ENCODE measurements at regions not wholly inside any gene's neighbourhood (a gene's known extent, or its start where the extent isn't known, plus 50 kb on each side); places are given as distances from the start of the nearest gene placed in this dataset.
"Not testable (repeated sequence)": the region's sequence is repeated elsewhere in the genome, so short reads cannot be mapped to it uniquely, and the experiment has no call there.

DNA sequence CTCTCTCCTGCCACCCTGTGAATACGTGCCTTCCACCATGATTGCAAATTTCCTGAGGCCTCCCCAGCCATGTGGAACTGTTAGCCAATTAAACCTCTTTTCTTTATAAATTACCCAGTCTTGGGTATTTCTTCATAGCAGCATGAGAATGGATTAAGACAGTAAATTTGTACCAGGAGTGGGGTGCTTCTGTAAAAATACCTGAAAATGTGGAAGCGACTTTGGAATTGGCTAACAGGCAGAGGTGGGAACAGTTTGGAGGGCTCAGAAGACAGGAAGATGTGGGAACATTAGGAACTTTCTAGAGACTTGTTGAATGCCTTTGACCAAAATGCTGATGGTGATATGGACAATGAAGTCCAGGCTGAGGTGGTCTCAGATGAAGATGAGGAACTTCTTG is 74.3 kb upstream of the FOXE1 start:
- H3K9me3 ChIP-seq (ENCODE audit: control insufficient read depth, insufficient read depth, low read depth, low read length); H3K27ac ChIP-seq (ENCODE audit: extremely low read depth, low read depth, low read length); POLR2A ChIA-PET; H3K4me3 ChIP-seq (ENCODE audit: low read depth, low read length); H3K36me3 ChIP-seq (ENCODE audit: control insufficient read depth in 2 of 2, insufficient read depth in 1 of 2, low read length in 2 of 2); H3K4me1 ChIP-seq (ENCODE audit: control insufficient read depth, insufficient read depth, low read length): not testable (repeated sequence)
- CTCF ChIA-PET = interaction anchor here (0.6 kb wide), 1 partner anchor 104 kb away, joined by 3 read pairs; no protein-coding TSS in a partner anchor
- peak; percentile 91 for TF ChIP-seq ZNF707 (tag by site-specific recombination; IDR thresholded peaks at IDR 0.05)

GRCh38 chr9:97779608-97780007 is 73.4 kb upstream of the FOXE1 start:
- H3K9me3 ChIP-seq (ENCODE audit: control insufficient read depth, insufficient read depth, low read depth, low read length) = no peaks in the 10 kb centered on the region
- no peak overlapping the region for H3K27ac ChIP-seq (ENCODE audit: extremely low read depth, low read depth, low read length)
- ChIA-PET POLR2A (no interaction called here), CTCF (no interaction called here)
- H3K4me1 ChIP-seq (ENCODE audit: control insufficient read depth, insufficient read depth, low read length) = no peaks in the 10 kb centered on the region
- H3K4me3 ChIP-seq (ENCODE audit: low read depth, low read length) = no peak overlapping the region
- no peaks in the 10 kb centered on the region for H3K36me3 ChIP-seq (ENCODE audit: control insufficient read depth in 2 of 2, insufficient read depth in 1 of 2, low read length in 2 of 2)
- TF ChIP-seq ZNF585B (tag by site-specific recombination; IDR thresholded peaks at IDR 0.05) (peak; percentile 94), ZNF350 (tag by site-specific recombination; IDR thresholded peaks at IDR 0.05) (no peak)

GRCh38 chr9:97781902-97782301 is 71.1 kb upstream of the FOXE1 start:
- Histone ChIP-seq H3K4me1 (ENCODE audit: control insufficient read depth, insufficient read depth, low read length) (no peaks in the 10 kb centered on the region), H3K9me3 (ENCODE audit: control insufficient read depth, insufficient read depth, low read depth, low read length) (no peaks in the 10 kb centered on the region), H3K27ac (ENCODE audit: extremely low read depth, low read depth, low read length) (no peak overlapping the region), H3K4me3 (ENCODE audit: low read depth, low read length) (no peak overlapping the region), H3K36me3 (ENCODE audit: control insufficient read depth in 2 of 2, insufficient read depth in 1 of 2, low read length in 2 of 2) (no peaks in the 10 kb centered on the region)
- TF ChIP-seq ZNF266 (tag by site-specific recombination; IDR thresholded peaks at IDR 0.05; ENCODE audit: low read depth) (no peak), ZBTB17 (tag by site-specific recombination; IDR thresholded peaks at IDR 0.05) (no peak), ZNF785 (tag by site-specific recombination; IDR thresholded peaks at IDR 0.05) (no peak), ZNF2 (tag by site-specific recombination; IDR thresholded peaks at IDR 0.05) (no peak), ZNF843 (tag by site-specific recombination; IDR thresholded peaks at IDR 0.05) (no peak), HOXD13 (CRISPR knock-in tag; IDR thresholded peaks at IDR 0.05; ENCODE audit: borderline replicate concordance) (no peak)
- TF ChIP-seq, protein P1, sequence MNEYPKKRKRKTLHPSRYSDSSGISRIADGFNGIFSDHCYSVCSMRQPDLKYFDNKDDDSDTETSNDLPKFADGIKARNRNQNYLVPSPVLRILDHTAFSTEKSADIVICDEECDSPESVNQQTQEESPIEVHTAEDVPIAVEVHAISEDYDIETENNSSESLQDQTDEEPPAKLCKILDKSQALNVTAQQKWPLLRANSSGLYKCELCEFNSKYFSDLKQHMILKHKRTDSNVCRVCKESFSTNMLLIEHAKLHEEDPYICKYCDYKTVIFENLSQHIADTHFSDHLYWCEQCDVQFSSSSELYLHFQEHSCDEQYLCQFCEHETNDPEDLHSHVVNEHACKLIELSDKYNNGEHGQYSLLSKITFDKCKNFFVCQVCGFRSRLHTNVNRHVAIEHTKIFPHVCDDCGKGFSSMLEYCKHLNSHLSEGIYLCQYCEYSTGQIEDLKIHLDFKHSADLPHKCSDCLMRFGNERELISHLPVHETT (tag by site-specific recombination; IDR thresholded peaks at IDR 0.05) = no peak
- CTCF ChIA-PET = interaction anchor here (0.7 to 1.0 kb wide), 2 partner anchors 40 to 111 kb away, joined by 4 to 6 read pairs; no protein-coding TSS in a partner anchor
- POLR2A ChIA-PET = interaction anchor here (0.7 kb wide), 2 partner anchors 56 to 84 kb away, joined by 4 to 5 read pairs; no protein-coding TSS in a partner anchor

DNA sequence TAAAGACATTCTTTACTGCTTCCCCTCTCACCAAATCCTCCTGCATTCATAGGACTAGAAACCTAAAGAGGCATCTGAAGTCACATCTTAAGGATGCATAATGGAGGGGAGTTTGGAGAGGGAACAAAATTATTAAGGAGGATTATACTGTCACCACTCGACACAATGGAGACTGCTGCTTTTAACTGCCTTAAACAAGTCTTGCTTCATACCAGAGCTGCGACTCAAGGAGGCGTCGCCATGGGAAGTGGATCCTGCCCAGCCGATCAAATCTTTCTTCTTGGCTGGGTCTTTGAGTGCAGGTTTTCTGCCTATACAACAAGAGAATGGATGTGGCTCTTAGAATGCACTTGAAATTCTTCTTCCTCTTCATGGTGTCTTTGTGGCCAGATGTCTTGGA is 66.7 kb upstream of the FOXE1 start:
- ChIA-PET POLR2A (no interaction called here), CTCF (interaction anchor here (1.0 kb wide), 1 partner anchor 115 kb away, joined by 3 read pairs; no protein-coding TSS in a partner anchor)
- Histone ChIP-seq H3K4me3 (ENCODE audit: low read depth, low read length) (no peak overlapping the region), H3K27ac (ENCODE audit: extremely low read depth, low read depth, low read length) (no peak overlapping the region), H3K4me1 (ENCODE audit: control insufficient read depth, insufficient read depth, low read length) (no peaks in the 10 kb centered on the region), H3K9me3 (ENCODE audit: control insufficient read depth, insufficient read depth, low read depth, low read length) (no peaks in the 10 kb centered on the region), H3K36me3 (ENCODE audit: control insufficient read depth in 2 of 2, insufficient read depth in 1 of 2, low read length in 2 of 2) (no peaks in the 10 kb centered on the region)
- TF ChIP-seq ZNF843 (tag by site-specific recombination; IDR thresholded peaks at IDR 0.05) (no peak), ZNF518A (tag by site-specific recombination; conservative IDR thresholded peaks at IDR 0.05; ENCODE audit: low read depth) (no peak), YY2 (tag by site-specific recombination; IDR thresholded peaks at IDR 0.05) (no peak), ZNF341 (tag by site-specific recombination; IDR thresholded peaks at IDR 0.05; ENCODE audit: low read depth) (no peak), ZNF324 (tag by site-specific recombination; IDR thresholded peaks at IDR 0.05) (no peak), ZNF747 (tag by site-specific recombination; IDR thresholded peaks at IDR 0.05) (no peak), ZNF560 (tag by site-specific recombination; IDR thresholded peaks at IDR 0.05; ENCODE audit: borderline replicate concordance) (no peak), SALL2 (tag by site-specific recombination; IDR thresholded peaks at IDR 0.05; ENCODE audit: borderline replicate concordance) (no peak)
- TF ChIP-seq, protein P2, sequence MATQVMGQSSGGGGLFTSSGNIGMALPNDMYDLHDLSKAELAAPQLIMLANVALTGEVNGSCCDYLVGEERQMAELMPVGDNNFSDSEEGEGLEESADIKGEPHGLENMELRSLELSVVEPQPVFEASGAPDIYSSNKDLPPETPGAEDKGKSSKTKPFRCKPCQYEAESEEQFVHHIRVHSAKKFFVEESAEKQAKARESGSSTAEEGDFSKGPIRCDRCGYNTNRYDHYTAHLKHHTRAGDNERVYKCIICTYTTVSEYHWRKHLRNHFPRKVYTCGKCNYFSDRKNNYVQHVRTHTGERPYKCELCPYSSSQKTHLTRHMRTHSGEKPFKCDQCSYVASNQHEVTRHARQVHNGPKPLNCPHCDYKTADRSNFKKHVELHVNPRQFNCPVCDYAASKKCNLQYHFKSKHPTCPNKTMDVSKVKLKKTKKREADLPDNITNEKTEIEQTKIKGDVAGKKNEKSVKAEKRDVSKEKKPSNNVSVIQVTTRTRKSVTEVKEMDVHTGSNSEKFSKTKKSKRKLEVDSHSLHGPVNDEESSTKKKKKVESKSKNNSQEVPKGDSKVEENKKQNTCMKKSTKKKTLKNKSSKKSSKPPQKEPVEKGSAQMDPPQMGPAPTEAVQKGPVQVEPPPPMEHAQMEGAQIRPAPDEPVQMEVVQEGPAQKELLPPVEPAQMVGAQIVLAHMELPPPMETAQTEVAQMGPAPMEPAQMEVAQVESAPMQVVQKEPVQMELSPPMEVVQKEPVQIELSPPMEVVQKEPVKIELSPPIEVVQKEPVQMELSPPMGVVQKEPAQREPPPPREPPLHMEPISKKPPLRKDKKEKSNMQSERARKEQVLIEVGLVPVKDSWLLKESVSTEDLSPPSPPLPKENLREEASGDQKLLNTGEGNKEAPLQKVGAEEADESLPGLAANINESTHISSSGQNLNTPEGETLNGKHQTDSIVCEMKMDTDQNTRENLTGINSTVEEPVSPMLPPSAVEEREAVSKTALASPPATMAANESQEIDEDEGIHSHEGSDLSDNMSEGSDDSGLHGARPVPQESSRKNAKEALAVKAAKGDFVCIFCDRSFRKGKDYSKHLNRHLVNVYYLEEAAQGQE (tag by site-specific recombination; IDR thresholded peaks at IDR 0.05) = no peak
